SK-N-SH (cell line): ENCODE measurements at regions not wholly inside any gene's neighbourhood (a gene's known extent, or its start where the extent isn't known, plus 50 kb on each side); places are given as distances from the start of the nearest gene placed in this dataset.

Experiments
- GATA2 ChIP-seq: sonication (generic); formaldehyde crosslinking; IDR thresholded peaks from 2 replicates; pipeline ENCODE4 v1.5.0; 2020; ENCODE audit warnings: mild to moderate bottlenecking, missing genetic modification reagents
- NFIC ChIP-seq: IDR thresholded peaks from 2 replicates; pipeline ENCODE4 v1.4.0; 2012; ENCODE audit warnings: borderline replicate concordance
- POLR2AphosphoS5 ChIP-seq: IDR thresholded peaks from 2 replicates; pipeline ENCODE4 v1.6.1; 2012; ENCODE audit warnings: low read depth, low read length
- RAD21 ChIP-seq: IDR thresholded peaks from 2 replicates; pipeline ENCODE4 v1.6.1; 2012; ENCODE audit warnings: mild to moderate bottlenecking, low read length
- RFX5 ChIP-seq: IDR thresholded peaks from 2 replicates; pipeline ENCODE4 v1.6.1; 2012; ENCODE audit warnings: mild to moderate bottlenecking, improper control_type of control experiment, low read length
- RXRA ChIP-seq: IDR thresholded peaks from 2 replicates; pipeline ENCODE4 v1.4.0; 2012; ENCODE audit warnings: low read depth, mild to moderate bottlenecking, borderline replicate concordance
- SMC3 ChIP-seq: IDR thresholded peaks from 2 replicates; pipeline ENCODE4 v1.6.1; 2012; ENCODE audit warnings: low read depth, low read length, improper control_type of control experiment
- TF ChIP-seq, protein P1 (sequence below): fragments of 200-600 bp; sonication (generic); IDR thresholded peaks from 2 replicates; pipeline ENCODE4 v1.6.1; 2017; ENCODE audit warnings: antibody characterized with exemption, mild to moderate bottlenecking, moderate library complexity
- TF ChIP-seq, protein P2 (sequence below): IDR thresholded peaks from 2 replicates; pipeline ENCODE4 v1.4.0; 2012; ENCODE audit warnings: low read depth

DNA sequence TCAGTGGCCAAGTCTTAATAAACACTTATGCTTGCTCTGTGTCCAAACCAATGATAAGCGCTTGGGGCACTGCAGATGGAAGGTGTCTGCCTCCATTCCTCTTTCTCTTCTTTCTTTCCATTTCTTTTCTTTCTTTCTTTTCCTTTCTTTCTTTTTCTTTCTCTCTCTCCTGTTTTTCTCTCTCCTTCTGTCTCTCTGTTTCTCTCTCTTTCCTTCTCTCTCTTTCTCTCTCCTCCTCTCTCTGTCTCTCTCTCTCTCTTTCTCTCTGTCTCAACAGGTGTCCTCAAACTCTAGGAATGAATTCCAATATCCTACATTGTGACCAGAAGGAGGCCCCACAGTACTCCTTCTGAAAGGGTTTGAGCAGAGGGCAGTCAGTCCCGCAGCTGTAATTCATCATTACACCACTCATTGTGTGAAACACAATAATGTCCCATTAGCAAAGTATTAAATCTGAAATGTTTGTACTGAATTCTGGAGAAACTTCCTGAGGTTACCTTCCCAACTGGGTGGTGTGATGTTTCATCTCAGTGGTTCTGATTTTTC is 66.5 kb upstream of the PAGE1 start:
- no peak for TF ChIP-seq NFIC
- TF ChIP-seq, protein P1, sequence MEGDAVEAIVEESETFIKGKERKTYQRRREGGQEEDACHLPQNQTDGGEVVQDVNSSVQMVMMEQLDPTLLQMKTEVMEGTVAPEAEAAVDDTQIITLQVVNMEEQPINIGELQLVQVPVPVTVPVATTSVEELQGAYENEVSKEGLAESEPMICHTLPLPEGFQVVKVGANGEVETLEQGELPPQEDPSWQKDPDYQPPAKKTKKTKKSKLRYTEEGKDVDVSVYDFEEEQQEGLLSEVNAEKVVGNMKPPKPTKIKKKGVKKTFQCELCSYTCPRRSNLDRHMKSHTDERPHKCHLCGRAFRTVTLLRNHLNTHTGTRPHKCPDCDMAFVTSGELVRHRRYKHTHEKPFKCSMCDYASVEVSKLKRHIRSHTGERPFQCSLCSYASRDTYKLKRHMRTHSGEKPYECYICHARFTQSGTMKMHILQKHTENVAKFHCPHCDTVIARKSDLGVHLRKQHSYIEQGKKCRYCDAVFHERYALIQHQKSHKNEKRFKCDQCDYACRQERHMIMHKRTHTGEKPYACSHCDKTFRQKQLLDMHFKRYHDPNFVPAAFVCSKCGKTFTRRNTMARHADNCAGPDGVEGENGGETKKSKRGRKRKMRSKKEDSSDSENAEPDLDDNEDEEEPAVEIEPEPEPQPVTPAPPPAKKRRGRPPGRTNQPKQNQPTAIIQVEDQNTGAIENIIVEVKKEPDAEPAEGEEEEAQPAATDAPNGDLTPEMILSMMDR: no peak
- no peak for TF ChIP-seq POLR2AphosphoS5
- no peak for TF ChIP-seq SMC3
- TF ChIP-seq RFX5: no peak
- no peak for TF ChIP-seq GATA2
- TF ChIP-seq RXRA: no peak
- TF ChIP-seq RAD21: no peak
- TF ChIP-seq, protein P2, sequence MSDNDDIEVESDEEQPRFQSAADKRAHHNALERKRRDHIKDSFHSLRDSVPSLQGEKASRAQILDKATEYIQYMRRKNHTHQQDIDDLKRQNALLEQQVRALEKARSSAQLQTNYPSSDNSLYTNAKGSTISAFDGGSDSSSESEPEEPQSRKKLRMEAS: no peak
